HepG2 (cell line): ENCODE measurements at regions not wholly inside any gene's neighbourhood (a gene's known extent, or its start where the extent isn't known, plus 50 kb on each side); places are given as distances from the start of the nearest gene placed in this dataset.

Source experiments
- ATAC-seq: fragments of 200-7000 bp; cut with Tn5 transposase; 3 replicates; pipeline ENCODE4 v1.9.1; 2020; ENCODE audit warnings: mild to moderate bottlenecking, moderate library complexity
- BruUV-seq: library from RNA; stranded (reverse); fragments of 400-500 nt; replicated peaks from 2 replicates; lab custom pipeline; 2021; lab: Mats Ljungman, UMichigan
- CTCF ChIA-PET: fragments of 300-600 bp; formaldehyde crosslinking; extraction: SDS; loops from one replicate; lab custom pipeline; 2021; ENCODE audit warnings: low total read pairs, inconsistent platforms, low intra/inter-chr PET ratio; lab: Yijun Ruan, JAX
- POLR2A ChIA-PET: fragments of 350-600 bp; sonication (Branson Sonifier 250); formaldehyde crosslinking; loops from one replicate; lab custom pipeline; 2020; ENCODE audit warnings: antibody characterized with exemption, inconsistent platforms; lab: Yijun Ruan, JAX
- DNase-seq: peaks from one replicate; pipeline ENCODE4 v3.0.0-alpha.2; 2015; ENCODE audit warnings: low spot score
- FAIRE-seq: peaks from 3 replicates; lab custom pipeline; 2011; peaks lifted over from hg19 to GRCh38; lab: Jason Lieb, UNC
- H2AFZ ChIP-seq: one replicate; pipeline ENCODE4 v1.6.1; 2011; ENCODE audit warnings: low read length, inconsistent platforms
- H3K27ac ChIP-seq: fragments of 300-600 bp; 3 replicates; pipeline ENCODE4 v1.8.0; 2011; ENCODE audit warnings: mixed run types, mild to moderate bottlenecking, mixed read lengths, low read length, inconsistent platforms; ENCODE audit not compliant: insufficient read depth; ENCODE audit errors: extremely low read length
- H3K27me3 ChIP-seq, 2 experiments: fragments of 200-600 bp in 1 of 2; 2 replicates in 1 of 2; 3 replicates in 1 of 2; pipeline versions ENCODE4 v1.6.0 to v1.8.0; 2011; ENCODE audit warnings: low read length in 2 of 2, mild to moderate bottlenecking in 2 of 2, moderate library complexity in 2 of 2, inconsistent platforms in 1 of 2; ENCODE audit not compliant: insufficient read depth in 2 of 2, control insufficient read depth in 1 of 2
- H3K36me3 ChIP-seq, 2 experiments: fragments of 200-600 bp in 1 of 2; replicated peaks in 1 of 2; 2 replicates in 1 of 2; 3 replicates in 1 of 2; pipeline versions ENCODE4 v1.5.1 to v1.8.0; 2011; ENCODE audit warnings: low read length in 2 of 2, inconsistent platforms in 1 of 2; ENCODE audit not compliant: insufficient read depth in 2 of 2, control insufficient read depth in 1 of 2
- H3K4me1 ChIP-seq: 2 replicates; pipeline ENCODE4 v1.5.1; 2012; ENCODE audit warnings: low read length, inconsistent platforms; ENCODE audit not compliant: insufficient read depth
- H3K4me2 ChIP-seq: 2 replicates; pipeline ENCODE4 v1.6.0; 2011; ENCODE audit warnings: low read depth, low read length, inconsistent platforms
- H3K4me3 ChIP-seq, 3 experiments: fragments of 200-600 bp in 1 of 3; sonication (generic), shearing (Covaris generic) in 1 of 3; replicated peaks in 1 of 3; 2 replicates each; pipeline ENCODE4 v1.5.1; 2011 to 2016; ENCODE audit warnings: low read length in 3 of 3, inconsistent platforms in 2 of 3, low read depth in 2 of 3, mild to moderate bottlenecking in 2 of 3, control low read depth in 1 of 3, mixed read lengths in 1 of 3; ENCODE audit not compliant: insufficient read depth in 1 of 3
- H3K79me2 ChIP-seq: one replicate; pipeline ENCODE4 v1.6.1; 2011; ENCODE audit warnings: low read length, inconsistent platforms; ENCODE audit not compliant: insufficient read depth
- H3K9ac ChIP-seq: 2 replicates; pipeline ENCODE4 v1.6.0; 2011; ENCODE audit warnings: mild to moderate bottlenecking, low read depth, low read length, inconsistent platforms; ENCODE audit not compliant: insufficient read depth
- H3K9me3 ChIP-seq: 2 replicates; pipeline ENCODE4 v1.5.1; 2012; ENCODE audit warnings: mild to moderate bottlenecking, low read length
- H4K20me1 ChIP-seq: 2 replicates; pipeline ENCODE4 v1.6.0; 2011; ENCODE audit warnings: inconsistent platforms, mild to moderate bottlenecking, low read length, moderate library complexity; ENCODE audit not compliant: insufficient read depth
- AGO2 ChIP-seq: fragments of 200-400 bp; formaldehyde crosslinking; optimal IDR thresholded peaks from 2 replicates; pipeline ENCODE3; 2017; ENCODE audit warnings: mild to moderate bottlenecking, low read depth, low read length, moderate library complexity
- ELF4 ChIP-seq: sonication (generic); formaldehyde crosslinking; IDR thresholded peaks from 2 replicates; pipeline ENCODE4 v1.5.0; 2020; ENCODE audit warnings: missing genetic modification reagents, mild to moderate bottlenecking, moderate library complexity, borderline replicate concordance
- HNF4A ChIP-seq: sonication (generic); formaldehyde crosslinking; IDR thresholded peaks from 2 replicates; pipeline ENCODE4 v1.4.0; 2020; ENCODE audit warnings: missing genetic modification reagents
- MATR3 ChIP-seq: sonication (generic); formaldehyde crosslinking; IDR thresholded peaks from 2 replicates; pipeline ENCODE4 v1.4.0; 2020; ENCODE audit warnings: missing genetic modification reagents
- NR3C1 ChIP-seq: sonication (generic); formaldehyde crosslinking; IDR thresholded peaks from 2 replicates; pipeline ENCODE4 v1.4.0; 2020; ENCODE audit warnings: missing genetic modification reagents
- REL ChIP-seq: sonication (generic); formaldehyde crosslinking; conservative IDR thresholded peaks from 2 replicates; pipeline ENCODE4 v1.8.0; 2022; ENCODE audit warnings: mild to moderate bottlenecking, missing genetic modification reagents, moderate library complexity
- SIX1 ChIP-seq: sonication (generic); formaldehyde crosslinking; IDR thresholded peaks from 2 replicates; pipeline ENCODE4 v1.4.0; 2020; ENCODE audit warnings: missing genetic modification reagents, borderline replicate concordance
- SRY ChIP-seq: sonication (generic); formaldehyde crosslinking; IDR thresholded peaks from 2 replicates; pipeline ENCODE4 v1.8.0; 2022; ENCODE audit warnings: mild to moderate bottlenecking, missing genetic modification reagents
- ZIK1 ChIP-seq: sonication (generic); formaldehyde crosslinking; IDR thresholded peaks from 2 replicates; pipeline ENCODE4 v1.5.0; 2020; ENCODE audit warnings: mild to moderate bottlenecking, low read depth, missing genetic modification reagents, borderline replicate concordance
- ZNF224 ChIP-seq: sonication (generic); formaldehyde crosslinking; IDR thresholded peaks from 2 replicates; pipeline ENCODE4 v1.5.0; 2020; ENCODE audit warnings: mild to moderate bottlenecking, missing genetic modification reagents
- ZNF24 ChIP-seq: fragments of 450-650 bp; IDR thresholded peaks from 2 replicates; pipeline ENCODE4 v1.6.1; 2017; ENCODE audit warnings: antibody characterized with exemption, mild to moderate bottlenecking
- ZNF30 ChIP-seq: sonication (generic); formaldehyde crosslinking; IDR thresholded peaks from 2 replicates; pipeline ENCODE4 v1.5.0; 2020; ENCODE audit warnings: mild to moderate bottlenecking, missing genetic modification reagents
- ZNF841 ChIP-seq: sonication (generic); formaldehyde crosslinking; IDR thresholded peaks from 2 replicates; pipeline ENCODE4 v1.8.1; 2023; ENCODE audit warnings: missing genetic modification reagents, borderline replicate concordance
- ZSCAN21 ChIP-seq: sonication (generic); formaldehyde crosslinking; IDR thresholded peaks from 2 replicates; pipeline ENCODE4 v1.8.0; 2022; ENCODE audit warnings: mild to moderate bottlenecking, missing genetic modification reagents, moderate library complexity, borderline replicate concordance
- WGBS: methylation state at CpG from one replicate; pipeline ENCODE4 v1.1.6; 2017; ENCODE audit warnings: low lambda C conversion rate; 5-methylcytosine and 5-hydroxymethylcytosine counted together
- in situ Hi-C: cut with HindIII; loops from 2 replicates; pipeline ENCODE4 v1.10.0; 2017; ENCODE audit warnings: low pct_unique_long_range_greater_than_20kb; ENCODE audit not compliant: extremely low pct_ligation_motif_present
- intact Hi-C: fragments of 100-400 bp; cut with micrococcal nuclease; formaldehyde crosslinking; loops from one replicate; pipeline ENCODE4 v1.10.0; 2022; ENCODE audit not compliant: unreplicated experiment
- TF ChIP-seq, protein P1 (sequence below): sonication (generic); formaldehyde crosslinking; IDR thresholded peaks from 2 replicates; pipeline ENCODE4 v1.5.0; 2020; ENCODE audit warnings: mild to moderate bottlenecking, missing genetic modification reagents
- TF ChIP-seq, protein P2 (sequence below): sonication (generic); formaldehyde crosslinking; IDR thresholded peaks from 2 replicates; pipeline ENCODE4 v1.5.1; 2020; ENCODE audit warnings: missing genetic modification reagents, mild to moderate bottlenecking, borderline replicate concordance
- TF ChIP-seq, protein P3 (sequence below): sonication (generic); formaldehyde crosslinking; IDR thresholded peaks from 2 replicates; pipeline ENCODE4 v1.5.1; 2020; ENCODE audit warnings: missing genetic modification reagents, mild to moderate bottlenecking, borderline replicate concordance
- TF ChIP-seq, protein P4 (sequence below): IDR thresholded peaks from 2 replicates; pipeline ENCODE4 v1.6.1; 2016; ENCODE audit warnings: missing biosample characterization, missing genetic modification reagents, low read depth

DNA sequence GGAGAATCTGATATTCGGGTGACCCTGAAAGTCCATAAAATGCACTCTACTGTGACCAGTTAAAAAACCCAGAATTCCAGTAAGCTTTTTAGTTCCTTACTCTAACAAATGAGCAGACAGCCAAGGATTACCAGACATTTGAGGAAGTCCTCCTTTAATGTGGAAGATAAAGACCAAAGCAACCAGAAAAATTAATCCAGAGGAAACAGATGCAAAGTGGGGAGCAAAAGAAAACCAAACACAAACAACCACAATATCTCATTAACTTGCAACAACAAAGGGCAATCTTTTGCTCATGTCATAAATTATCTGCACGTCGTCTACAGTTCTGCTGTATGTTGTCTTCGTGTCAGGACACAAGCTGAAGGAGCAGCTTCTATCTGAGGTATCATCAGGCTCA, 164.4 kb downstream of the PJA1 start (continued):
- TF ChIP-seq ZNF224 (no peak), HNF4A (CRISPR knock-in tag) (no peak), ZNF24 (no peak), ELF4 (CRISPR knock-in tag) (no peak), ZNF30 (no peak), AGO2 (no peak), NR3C1 (CRISPR knock-in tag) (no peak)
- TF ChIP-seq, protein P1, sequence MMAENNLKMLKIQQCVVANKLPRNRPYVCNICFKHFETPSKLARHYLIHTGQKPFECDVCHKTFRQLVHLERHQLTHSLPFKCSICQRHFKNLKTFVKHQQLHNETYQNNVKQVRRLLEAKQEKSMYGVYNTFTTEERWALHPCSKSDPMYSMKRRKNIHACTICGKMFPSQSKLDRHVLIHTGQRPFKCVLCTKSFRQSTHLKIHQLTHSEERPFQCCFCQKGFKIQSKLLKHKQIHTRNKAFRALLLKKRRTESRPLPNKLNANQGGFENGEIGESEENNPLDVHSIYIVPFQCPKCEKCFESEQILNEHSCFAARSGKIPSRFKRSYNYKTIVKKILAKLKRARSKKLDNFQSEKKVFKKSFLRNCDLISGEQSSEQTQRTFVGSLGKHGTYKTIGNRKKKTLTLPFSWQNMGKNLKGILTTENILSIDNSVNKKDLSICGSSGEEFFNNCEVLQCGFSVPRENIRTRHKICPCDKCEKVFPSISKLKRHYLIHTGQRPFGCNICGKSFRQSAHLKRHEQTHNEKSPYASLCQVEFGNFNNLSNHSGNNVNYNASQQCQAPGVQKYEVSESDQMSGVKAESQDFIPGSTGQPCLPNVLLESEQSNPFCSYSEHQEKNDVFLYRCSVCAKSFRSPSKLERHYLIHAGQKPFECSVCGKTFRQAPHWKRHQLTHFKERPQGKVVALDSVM (CRISPR knock-in tag), result no peak

DNA sequence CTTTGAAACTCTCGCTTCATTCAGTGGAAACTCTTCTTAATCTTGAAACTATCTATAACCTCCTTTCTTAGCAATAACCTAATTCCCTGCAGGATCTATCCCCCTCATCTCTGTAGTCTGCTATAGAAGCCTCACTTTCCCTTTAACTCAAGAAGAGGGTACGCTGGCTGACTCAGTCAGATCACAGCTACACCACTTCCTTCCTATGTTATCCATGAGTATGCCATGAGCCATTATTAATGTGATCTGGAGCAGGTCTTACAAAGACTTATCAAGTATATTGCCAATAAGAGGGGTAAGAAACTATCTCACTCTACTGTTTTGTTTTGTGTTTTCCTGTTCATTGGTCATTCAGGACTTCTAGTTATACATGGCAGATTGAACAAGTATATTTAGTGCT, 165.3 kb downstream of the PJA1 start:
- BruUV-seq, result no TSS peak
- Histone ChIP-seq H2AFZ (no peak overlapping the region), H3K9ac (no peak overlapping the region), H3K4me2 (no peak overlapping the region), H3K9me3 (no peaks in the 10 kb centered on the region), H3K4me1 (peaks cover 13% of the 10 kb centered on the region; the same call in 1 of the 2 replicates), H3K27ac (no peak overlapping the region), H4K20me1 (no peaks in the 10 kb centered on the region), H3K36me3 (no peaks in the 10 kb centered on the region), H3K27me3 (no peaks in the 10 kb centered on the region), H3K79me2 (no peaks in the 10 kb centered on the region), H3K4me3 (no peak overlapping the region)
- ATAC-seq (no peak), FAIRE-seq (no peak), DNase-seq (no peak)
- ChIA-PET CTCF (no interaction called here), POLR2A (no interaction called here)
- TF ChIP-seq ZSCAN21 (CRISPR knock-in tag) (no peak), SIX1 (CRISPR knock-in tag) (no peak), SRY (CRISPR knock-in tag) (no peak), ZNF841 (CRISPR knock-in tag) (no peak), REL (CRISPR knock-in tag) (no peak), ZIK1 (CRISPR knock-in tag) (no peak), MATR3 (CRISPR knock-in tag) (no peak)
- TF ChIP-seq, protein P2, sequence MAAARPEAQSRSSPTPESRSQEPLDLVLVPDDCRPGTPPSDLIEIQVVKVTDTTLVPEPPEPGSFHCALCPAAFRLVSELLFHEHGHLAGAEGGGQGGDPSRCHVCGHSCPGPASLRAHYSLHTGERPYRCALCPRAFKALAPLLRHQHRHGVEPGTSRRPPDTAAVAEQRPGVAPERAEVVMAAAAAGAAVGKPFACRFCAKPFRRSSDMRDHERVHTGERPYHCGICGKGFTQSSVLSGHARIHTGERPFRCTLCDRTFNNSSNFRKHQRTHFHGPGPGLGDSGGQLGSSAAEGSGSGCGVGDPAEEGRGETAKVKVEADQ (CRISPR knock-in tag), result no peak
- TF ChIP-seq, protein P3, sequence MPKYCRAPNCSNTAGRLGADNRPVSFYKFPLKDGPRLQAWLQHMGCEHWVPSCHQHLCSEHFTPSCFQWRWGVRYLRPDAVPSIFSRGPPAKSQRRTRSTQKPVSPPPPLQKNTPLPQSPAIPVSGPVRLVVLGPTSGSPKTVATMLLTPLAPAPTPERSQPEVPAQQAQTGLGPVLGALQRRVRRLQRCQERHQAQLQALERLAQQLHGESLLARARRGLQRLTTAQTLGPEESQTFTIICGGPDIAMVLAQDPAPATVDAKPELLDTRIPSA (CRISPR knock-in tag), result no peak
- TF ChIP-seq, protein P4, sequence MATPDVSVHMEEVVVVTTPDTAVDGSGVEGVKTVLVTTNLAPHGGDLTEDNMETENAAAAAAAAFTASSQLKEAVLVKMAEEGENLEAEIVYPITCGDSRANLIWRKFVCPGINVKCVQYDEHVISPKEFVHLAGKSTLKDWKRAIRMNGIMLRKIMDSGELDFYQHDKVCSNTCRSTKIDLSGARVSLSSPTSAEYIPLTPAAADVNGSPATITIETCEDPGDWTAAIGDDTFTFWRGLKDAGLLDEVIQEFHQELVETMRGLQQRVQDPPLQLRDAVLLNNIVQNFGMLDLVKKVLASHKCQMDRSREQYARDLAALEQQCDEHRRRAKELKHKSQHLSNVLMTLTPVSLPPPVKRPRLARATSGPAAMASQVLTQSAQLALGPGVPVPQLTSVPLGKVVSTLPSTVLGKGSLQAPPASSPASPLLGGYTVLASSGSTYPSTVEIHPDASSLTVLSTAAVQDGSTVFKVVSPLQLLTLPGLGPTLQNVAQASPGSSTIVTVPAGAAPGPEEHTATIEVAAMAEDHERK (CRISPR knock-in tag), result no peak
- WGBS, result 43% methylated on average over 2 of the region's 2 CpGs
- intact Hi-C loops, result no loop called here
- in situ Hi-C loops, result no loop called here
